Lower lobe of right lung (tissue), 2 donors: ENCODE measurements at regions not wholly inside any gene's neighbourhood (a gene's known extent, or its start where the extent isn't known, plus 50 kb on each side); places are given as distances from the start of the nearest gene placed in this dataset.

Experiments used
- ATAC-seq, 2 donors: fragments of 200-7000 bp; cut with Tn5 transposase; one replicate each; pipeline ENCODE4 v1.9.1; 2020 to 2022; ENCODE audit warnings: mild to moderate bottlenecking in 2 of 2, moderate library complexity in 2 of 2
- DNase-seq: peaks from one replicate; pipeline ENCODE4 v3.0.0-alpha.2; 2020
- H3K27ac ChIP-seq: fragments of 200-600 bp; one replicate; pipeline ENCODE4 v1.8.0; 2022
- H3K27me3 ChIP-seq: fragments of 200-600 bp; one replicate; pipeline ENCODE4 v1.8.0; 2022; ENCODE audit warnings: low read depth
- H3K36me3 ChIP-seq: fragments of 200-600 bp; one replicate; pipeline ENCODE4 v1.8.0; 2022; ENCODE audit warnings: mild to moderate bottlenecking
- H3K4me1 ChIP-seq: fragments of 200-600 bp; one replicate; pipeline ENCODE4 v1.8.0; 2022
- H3K4me3 ChIP-seq: fragments of 200-600 bp; one replicate; pipeline ENCODE4 v1.8.0; 2022; ENCODE audit warnings: mild to moderate bottlenecking
- H3K9me3 ChIP-seq: fragments of 200-600 bp; one replicate; pipeline ENCODE4 v1.8.0; 2022
- CTCF ChIP-seq: fragments of 200-600 bp; IDR thresholded peaks from one replicate; pipeline ENCODE4 v1.8.0; 2022; ENCODE audit warnings: antibody characterized with exemption, mild to moderate bottlenecking
- intact Hi-C: fragments of 100-400 bp; cut with DNase I; formaldehyde crosslinking; loops from one replicate; pipeline ENCODE4 v1.11.0; 2022
- donor health status: DM: no; HTN: yes; CAD: no; lungs with severe emphysema.

GRCh38 chrX:20427173-20427770 lies 160.6 kb upstream of the RPS6KA3 start:
- Histone ChIP-seq H3K36me3 (no peaks in the 10 kb centered on the region), H3K4me3 (no peak overlapping the region), H3K27ac (no peak overlapping the region), H3K4me1 (no peaks in the 10 kb centered on the region), H3K9me3 (no peaks in the 10 kb centered on the region), H3K27me3 (no peaks in the 10 kb centered on the region)
- ATAC-seq: no peak
- TF ChIP-seq CTCF: no peak
- intact Hi-C loops: no loop called here
- DNase-seq: no peak

- ATAC-seq: peak in 1 of 2 donors; percentile 23
- TF ChIP-seq CTCF: no peak
- H3K4me1 ChIP-seq: no peaks in the 10 kb centered on the region
- no peaks in the 10 kb centered on the region for H3K9me3 ChIP-seq
- no peaks in the 10 kb centered on the region for H3K36me3 ChIP-seq
- DNase-seq: no peak
- no peak overlapping the region for H3K27ac ChIP-seq
- H3K27me3 ChIP-seq: no peaks in the 10 kb centered on the region
- intact Hi-C loops: no loop called here
- H3K4me3 ChIP-seq: no peak overlapping the region
Observed at GRCh38 chrX:20421697-20422096, 155.0 kb upstream of the RPS6KA3 start.

GRCh38 chrX:20421275-20421674 lies 154.6 kb upstream of the RPS6KA3 start:
- H3K27ac ChIP-seq: no peak overlapping the region
- no peaks in the 10 kb centered on the region for H3K4me1 ChIP-seq
- no peaks in the 10 kb centered on the region for H3K36me3 ChIP-seq
- H3K27me3 ChIP-seq: no peaks in the 10 kb centered on the region
- DNase-seq (no peak), ATAC-seq (no peak)
- no peak for TF ChIP-seq CTCF
- intact Hi-C loops: no loop called here
- no peaks in the 10 kb centered on the region for H3K9me3 ChIP-seq
- H3K4me3 ChIP-seq: no peak overlapping the region

- H3K27me3 ChIP-seq: no peaks in the 10 kb centered on the region
- H3K27ac ChIP-seq: no peak overlapping the region
- H3K9me3 ChIP-seq: no peaks in the 10 kb centered on the region
- intact Hi-C loops: no loop called here
- ATAC-seq (no peak), DNase-seq (no peak)
- no peak for TF ChIP-seq CTCF
- no peak overlapping the region for H3K4me3 ChIP-seq
- no peaks in the 10 kb centered on the region for H3K4me1 ChIP-seq
- no peaks in the 10 kb centered on the region for H3K36me3 ChIP-seq
Observed at GRCh38 chrX:20420058-20420457, 153.3 kb upstream of the RPS6KA3 start.

- TF ChIP-seq CTCF: no peak
- Histone ChIP-seq H3K4me1 (no peaks in the 10 kb centered on the region), H3K27ac (no peak overlapping the region), H3K4me3 (no peak overlapping the region), H3K27me3 (no peaks in the 10 kb centered on the region), H3K36me3 (no peaks in the 10 kb centered on the region), H3K9me3 (no peaks in the 10 kb centered on the region)
- ATAC-seq: no peak
- intact Hi-C loops: no loop called here
- no peak for DNase-seq
Observed at GRCh38 chrX:20418379-20419150, 151.9 kb upstream of the RPS6KA3 start.
